ENCODE measurements at regions not wholly inside any gene's neighbourhood (a gene's known extent, or its start where the extent isn't known, plus 50 kb on each side); places are given as distances from the start of the nearest gene placed in this dataset.

DNA sequence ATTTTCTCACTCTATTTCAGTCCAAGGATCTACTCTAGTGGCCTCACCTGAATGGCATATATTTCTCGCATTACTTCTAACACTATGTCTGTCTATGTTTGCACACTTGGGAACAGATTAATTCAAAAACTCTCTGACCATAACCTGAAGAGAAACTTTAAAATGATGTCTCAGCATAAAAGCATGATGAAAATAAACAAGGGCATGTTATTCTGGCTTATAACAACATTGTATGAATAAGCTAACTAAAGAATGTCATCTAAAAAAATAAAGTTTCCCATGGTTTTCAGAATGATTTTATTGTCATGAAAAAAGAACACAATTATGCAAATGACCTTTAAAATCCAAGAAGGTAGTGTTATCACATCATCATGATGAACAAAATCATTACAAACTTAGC, 85.5 kb upstream of the ROBO2 start:
- H2AFZ ChIP-seq (ENCODE audit: insufficient read depth, low read depth, low read length, poor library complexity, severe bottlenecking), result no peak overlapping the region

DNA sequence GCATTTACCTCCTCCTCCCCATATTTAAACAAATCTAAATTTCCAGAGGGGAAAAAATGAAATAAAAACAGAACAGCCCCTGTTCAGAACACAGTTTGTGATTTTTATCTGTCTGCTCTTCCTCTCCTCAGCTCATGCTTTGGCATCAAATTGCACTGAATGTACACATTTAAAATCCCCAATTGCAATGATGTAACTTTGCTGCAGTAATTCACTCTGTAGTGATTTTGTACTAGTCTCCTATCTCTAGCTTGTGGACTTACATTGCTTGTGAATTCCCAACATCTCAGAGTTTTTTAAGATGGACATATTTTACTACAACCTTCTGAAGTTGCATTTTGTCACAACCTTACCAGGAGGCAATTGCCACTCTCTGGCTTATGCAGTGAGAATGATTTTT, 81.6 kb upstream of the ROBO2 start:
- Histone ChIP-seq H2AFZ (ENCODE audit: insufficient read depth, low read depth, low read length, poor library complexity, severe bottlenecking) (no peak overlapping the region), H4K20me1 (ENCODE audit: insufficient read depth, low read length) (no peaks in the 10 kb centered on the region), H3K79me2 (ENCODE audit: insufficient read depth, low read length) (no peaks in the 10 kb centered on the region), H3K4me2 (replicated peaks; ENCODE audit: extremely low read depth, low read length, poor library complexity, severe bottlenecking) (no peak overlapping the region), H3K9me3 (replicated peaks in 1 of 2; ENCODE audit: control insufficient read depth in 1 of 2, insufficient read depth in 1 of 2, low read length in 2 of 2) (no peaks in the 10 kb centered on the region), H3K4me1 (ENCODE audit: control insufficient read depth in 1 of 2, insufficient read depth in 2 of 2, low read length in 2 of 2) (no peaks in the 10 kb centered on the region), H3K27ac (ENCODE audit: low read depth in 1 of 2, low read length in 2 of 2) (no peak overlapping the region), H3K36me3 (replicated peaks in 1 of 2; ENCODE audit: control insufficient read depth in 1 of 2, insufficient read depth in 2 of 2, low read length in 2 of 2) (no peaks in the 10 kb centered on the region), H3K9ac (ENCODE audit: insufficient read depth, low read length, poor library complexity, severe bottlenecking) (no peak overlapping the region), H3K27me3 (ENCODE audit: control insufficient read depth in 2 of 2, insufficient read depth in 2 of 2, low read length in 2 of 2) (no peaks in the 10 kb centered on the region), H3K4me3 (replicated peaks in 1 of 3; ENCODE audit: low read depth in 2 of 3, low read length in 3 of 3) (no peak overlapping the region)
- H3K4me1 Mint-ChIP-seq, result no peaks in the 10 kb centered on the region
- intact Hi-C loops (cut with micrococcal nuclease), result no loop called here
- DNase-seq, result no peak
- no peaks in the 10 kb centered on the region for H3K27me3 Mint-ChIP-seq (ENCODE audit: low read depth in 3 of 3)
- H3K9me3 Mint-ChIP-seq, result peaks cover 0 to 2% (median 0%) of the 10 kb centered on the region in 7 donors
- no peak overlapping the region for H3K4me3 Mint-ChIP-seq
- TF ChIP-seq, protein P1, sequence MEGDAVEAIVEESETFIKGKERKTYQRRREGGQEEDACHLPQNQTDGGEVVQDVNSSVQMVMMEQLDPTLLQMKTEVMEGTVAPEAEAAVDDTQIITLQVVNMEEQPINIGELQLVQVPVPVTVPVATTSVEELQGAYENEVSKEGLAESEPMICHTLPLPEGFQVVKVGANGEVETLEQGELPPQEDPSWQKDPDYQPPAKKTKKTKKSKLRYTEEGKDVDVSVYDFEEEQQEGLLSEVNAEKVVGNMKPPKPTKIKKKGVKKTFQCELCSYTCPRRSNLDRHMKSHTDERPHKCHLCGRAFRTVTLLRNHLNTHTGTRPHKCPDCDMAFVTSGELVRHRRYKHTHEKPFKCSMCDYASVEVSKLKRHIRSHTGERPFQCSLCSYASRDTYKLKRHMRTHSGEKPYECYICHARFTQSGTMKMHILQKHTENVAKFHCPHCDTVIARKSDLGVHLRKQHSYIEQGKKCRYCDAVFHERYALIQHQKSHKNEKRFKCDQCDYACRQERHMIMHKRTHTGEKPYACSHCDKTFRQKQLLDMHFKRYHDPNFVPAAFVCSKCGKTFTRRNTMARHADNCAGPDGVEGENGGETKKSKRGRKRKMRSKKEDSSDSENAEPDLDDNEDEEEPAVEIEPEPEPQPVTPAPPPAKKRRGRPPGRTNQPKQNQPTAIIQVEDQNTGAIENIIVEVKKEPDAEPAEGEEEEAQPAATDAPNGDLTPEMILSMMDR (IDR thresholded peaks at IDR 0.05), result no peak
- no peak overlapping the region for H3K27ac Mint-ChIP-seq
- H3K36me3 Mint-ChIP-seq, result no peaks in the 10 kb centered on the region

More for the DNA sequence above, 85.5 kb upstream of the ROBO2 start:
- Mint-ChIP-seq H3K9me3 (peaks cover 0 to 3% (median 2%) of the 10 kb centered on the region in 7 donors), H3K4me1 (no peaks in the 10 kb centered on the region), H3K4me3 (no peak overlapping the region), H3K36me3 (no peaks in the 10 kb centered on the region), H3K27me3 (ENCODE audit: low read depth in 3 of 3) (peaks cover 0 to 1% (median 0%) of the 10 kb centered on the region in 3 donors), H3K27ac (no peak overlapping the region)
- Histone ChIP-seq H3K27ac (ENCODE audit: low read depth in 1 of 2, low read length in 2 of 2) (no peak overlapping the region), H3K4me3 (replicated peaks in 1 of 3; ENCODE audit: low read depth in 2 of 3, low read length in 3 of 3) (no peak overlapping the region), H3K27me3 (ENCODE audit: control insufficient read depth in 2 of 2, insufficient read depth in 2 of 2, low read length in 2 of 2) (no peaks in the 10 kb centered on the region), H3K9ac (ENCODE audit: insufficient read depth, low read length, poor library complexity, severe bottlenecking) (no peak overlapping the region), H3K36me3 (replicated peaks in 1 of 2; ENCODE audit: control insufficient read depth in 1 of 2, insufficient read depth in 2 of 2, low read length in 2 of 2) (no peaks in the 10 kb centered on the region), H4K20me1 (ENCODE audit: insufficient read depth, low read length) (no peaks in the 10 kb centered on the region), H3K4me2 (replicated peaks; ENCODE audit: extremely low read depth, low read length, poor library complexity, severe bottlenecking) (no peak overlapping the region), H3K9me3 (replicated peaks in 1 of 2; ENCODE audit: control insufficient read depth in 1 of 2, insufficient read depth in 1 of 2, low read length in 2 of 2) (peaks cover 0 to 1% of the 10 kb centered on the region in 2 donors), H3K4me1 (ENCODE audit: control insufficient read depth in 1 of 2, insufficient read depth in 2 of 2, low read length in 2 of 2) (no peaks in the 10 kb centered on the region), H3K79me2 (ENCODE audit: insufficient read depth, low read length) (no peaks in the 10 kb centered on the region)
- TF ChIP-seq, protein P1 (IDR thresholded peaks at IDR 0.05), result no peak
- intact Hi-C loops (cut with micrococcal nuclease), result no loop called here
- no CpG with 5 or more reads among the region's 1 CpG for WGBS (ENCODE audit: insufficient coverage)
- DNase-seq, result no peak
